VCaP (cell line): ENCODE measurements at regions not wholly inside any gene's neighbourhood (a gene's known extent, or its start where the extent isn't known, plus 50 kb on each side); places are given as distances from the start of the nearest gene placed in this dataset.

Experiments used
- H3K27ac ChIP-seq: fragments of 450-650 bp; 2 replicates; pipeline ENCODE4 v1.5.1; 2017
- TF ChIP-seq, protein P1 (sequence below): fragments of 450-650 bp; conservative IDR thresholded peaks from 2 replicates; pipeline ENCODE4 v1.5.1; 2017; ENCODE audit warnings: mild to moderate bottlenecking, moderate library complexity

GRCh38 chr18:78889250-78889649 lies 90.4 kb upstream of the SALL3 start:
- TF ChIP-seq, protein P1, sequence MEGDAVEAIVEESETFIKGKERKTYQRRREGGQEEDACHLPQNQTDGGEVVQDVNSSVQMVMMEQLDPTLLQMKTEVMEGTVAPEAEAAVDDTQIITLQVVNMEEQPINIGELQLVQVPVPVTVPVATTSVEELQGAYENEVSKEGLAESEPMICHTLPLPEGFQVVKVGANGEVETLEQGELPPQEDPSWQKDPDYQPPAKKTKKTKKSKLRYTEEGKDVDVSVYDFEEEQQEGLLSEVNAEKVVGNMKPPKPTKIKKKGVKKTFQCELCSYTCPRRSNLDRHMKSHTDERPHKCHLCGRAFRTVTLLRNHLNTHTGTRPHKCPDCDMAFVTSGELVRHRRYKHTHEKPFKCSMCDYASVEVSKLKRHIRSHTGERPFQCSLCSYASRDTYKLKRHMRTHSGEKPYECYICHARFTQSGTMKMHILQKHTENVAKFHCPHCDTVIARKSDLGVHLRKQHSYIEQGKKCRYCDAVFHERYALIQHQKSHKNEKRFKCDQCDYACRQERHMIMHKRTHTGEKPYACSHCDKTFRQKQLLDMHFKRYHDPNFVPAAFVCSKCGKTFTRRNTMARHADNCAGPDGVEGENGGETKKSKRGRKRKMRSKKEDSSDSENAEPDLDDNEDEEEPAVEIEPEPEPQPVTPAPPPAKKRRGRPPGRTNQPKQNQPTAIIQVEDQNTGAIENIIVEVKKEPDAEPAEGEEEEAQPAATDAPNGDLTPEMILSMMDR, result no peak
- H3K27ac ChIP-seq, result no peak overlapping the region

GRCh38 chr18:78890388-78890787 lies 89.2 kb upstream of the SALL3 start:
- no peak overlapping the region for H3K27ac ChIP-seq
- TF ChIP-seq, protein P1, result no peak

- no peak overlapping the region for H3K27ac ChIP-seq
- TF ChIP-seq, protein P1, result no peak
These were observed 88.3 kb upstream of the SALL3 start for GRCh38 chr18:78891185-78891762.

DNA sequence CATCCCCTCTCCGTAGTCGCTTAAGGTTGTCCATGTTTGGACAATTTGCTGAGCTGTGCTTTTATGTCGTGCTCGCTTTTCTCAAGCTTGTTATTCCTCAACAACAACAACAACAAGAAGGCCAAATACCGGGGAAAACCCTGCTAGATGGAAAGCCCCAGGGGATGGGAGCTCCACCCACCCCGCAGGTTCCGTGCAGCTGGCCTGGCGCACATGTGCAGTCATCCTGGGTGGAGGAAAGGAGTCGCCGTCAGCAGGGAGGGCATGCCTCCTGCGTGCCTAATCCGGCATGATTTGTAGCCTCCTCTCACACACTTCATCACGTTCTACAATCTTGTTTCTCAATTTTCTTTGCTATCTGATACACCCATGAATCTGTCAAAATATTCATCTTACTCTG lies 87.4 kb upstream of the SALL3 start:
- no peak overlapping the region for H3K27ac ChIP-seq

DNA sequence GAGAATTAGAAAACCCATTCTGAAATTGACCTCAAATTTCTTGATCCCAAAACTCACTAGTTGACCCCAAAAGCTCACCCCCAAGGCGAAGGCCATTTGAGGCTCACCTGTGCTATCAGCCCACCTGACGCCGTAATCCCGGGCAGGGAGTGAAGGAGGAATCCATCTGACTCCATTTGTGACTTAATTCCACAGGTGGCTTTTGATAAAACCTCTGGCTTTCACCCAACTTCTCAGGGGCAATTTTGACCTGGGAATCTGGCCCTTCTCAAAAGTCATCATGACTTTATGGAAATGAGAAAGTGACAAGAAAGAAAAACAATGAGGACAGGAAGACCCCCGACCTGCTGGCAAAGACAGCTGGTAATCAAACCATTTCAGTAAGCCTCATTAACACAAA lies 86.9 kb upstream of the SALL3 start:
- no peak overlapping the region for H3K27ac ChIP-seq
- TF ChIP-seq, protein P1, result no peak

More for the DNA sequence above, 87.4 kb upstream of the SALL3 start:
- TF ChIP-seq, protein P1, result no peak

GRCh38 chr18:78893281-78894032 lies 86.2 kb upstream of the SALL3 start:
- no peak overlapping the region for H3K27ac ChIP-seq
- TF ChIP-seq, protein P1, result no peak

DNA sequence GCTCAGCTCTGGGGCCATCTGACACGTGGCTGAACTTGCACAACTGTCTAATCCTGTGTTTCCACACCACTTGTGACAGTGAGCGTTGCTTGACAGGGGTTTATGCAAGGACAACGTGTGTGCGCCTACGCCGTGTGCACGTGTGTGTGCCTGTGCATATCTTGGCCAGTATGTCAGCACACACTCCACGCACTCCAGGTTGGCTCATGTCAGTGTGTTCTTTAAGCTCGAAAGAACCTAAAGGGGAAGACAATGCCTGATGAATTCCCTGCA lies 85.6 kb upstream of the SALL3 start:
- no peak overlapping the region for H3K27ac ChIP-seq
- TF ChIP-seq, protein P1, result no peak
